DOHH2 (cell line): ENCODE measurements at regions not wholly inside any gene's neighbourhood (a gene's known extent, or its start where the extent isn't known, plus 50 kb on each side); places are given as distances from the start of the nearest gene placed in this dataset.

Experiments used
- H3F3A ChIP-seq: fragments of 200-600 bp; sonication (generic), shearing (Covaris generic); 2 replicates; pipeline ENCODE4 v1.6.0; 2016; ENCODE audit warnings: antibody characterized with exemption, mild to moderate bottlenecking; ENCODE audit not compliant: control insufficient read depth, insufficient read depth
- H3K27ac ChIP-seq: fragments of 200-600 bp; sonication (generic); 2 replicates; pipeline ENCODE4 v1.5.1; 2014; ENCODE audit warnings: low read depth, mild to moderate bottlenecking, low read length, moderate library complexity
- H3K27me3 ChIP-seq: fragments of 200-600 bp; sonication (generic); 2 replicates; pipeline ENCODE4 v1.6.1; 2014; ENCODE audit warnings: mild to moderate bottlenecking, low read length, mixed read lengths; ENCODE audit not compliant: control insufficient read depth
- H3K36me3 ChIP-seq: fragments of 200-600 bp; sonication (generic); 2 replicates; pipeline ENCODE4 v1.6.1; 2014; ENCODE audit warnings: mild to moderate bottlenecking, low read length, moderate library complexity, mixed read lengths; ENCODE audit not compliant: control insufficient read depth
- H3K4me1 ChIP-seq: fragments of 200-600 bp; sonication (generic); 2 replicates; pipeline ENCODE4 v1.6.1; 2014; ENCODE audit warnings: mild to moderate bottlenecking, low read length, mixed read lengths; ENCODE audit not compliant: control insufficient read depth
- H3K4me2 ChIP-seq: fragments of 200-600 bp; sonication (generic); 2 replicates; pipeline ENCODE4 v1.6.0; 2014; ENCODE audit warnings: mild to moderate bottlenecking, low read length, moderate library complexity
- H3K4me3 ChIP-seq: fragments of 200-600 bp; sonication (generic); 2 replicates; pipeline ENCODE4 v1.5.1; 2014; ENCODE audit warnings: mild to moderate bottlenecking, low read length, mixed read lengths
- H3K79me2 ChIP-seq: fragments of 200-600 bp; sonication (generic); 2 replicates; pipeline ENCODE4 v1.6.1; 2014; ENCODE audit warnings: mild to moderate bottlenecking, low read length, mixed read lengths; ENCODE audit not compliant: control insufficient read depth
- H3K9me2 ChIP-seq: fragments of 200-600 bp; sonication (generic); replicated peaks from 2 replicates; pipeline ENCODE4 v1.6.1; 2014; ENCODE audit warnings: mild to moderate bottlenecking, low read length, mixed read lengths; ENCODE audit not compliant: control insufficient read depth
- H3K9me3 ChIP-seq: fragments of 200-600 bp; sonication (generic); 2 replicates; pipeline ENCODE4 v1.6.1; 2014; ENCODE audit warnings: antibody characterized with exemption, low read length, mixed read lengths; ENCODE audit not compliant: control insufficient read depth, insufficient read depth
- H4K20me1 ChIP-seq: fragments of 200-600 bp; sonication (generic); 2 replicates; pipeline ENCODE4 v1.6.0; 2014; ENCODE audit warnings: low read depth, mild to moderate bottlenecking, antibody characterized with exemption, low read length, moderate library complexity; ENCODE audit not compliant: control insufficient read depth, insufficient read depth
- EZH2phosphoT487 ChIP-seq: fragments of 200-600 bp; sonication (generic); IDR thresholded peaks from 2 replicates; pipeline ENCODE4 v1.6.1; 2017; ENCODE audit warnings: borderline replicate concordance, mild to moderate bottlenecking, antibody characterized with exemption, low read length, moderate library complexity, mixed read lengths
- TF ChIP-seq, protein P1 (sequence below): fragments of 200-600 bp; sonication (generic); IDR thresholded peaks from one replicate; pipeline ENCODE4 v1.5.1; 2014; ENCODE audit warnings: antibody characterized with exemption, mild to moderate bottlenecking, low read depth, low read length; ENCODE audit not compliant: poor library complexity, severe bottlenecking

DNA sequence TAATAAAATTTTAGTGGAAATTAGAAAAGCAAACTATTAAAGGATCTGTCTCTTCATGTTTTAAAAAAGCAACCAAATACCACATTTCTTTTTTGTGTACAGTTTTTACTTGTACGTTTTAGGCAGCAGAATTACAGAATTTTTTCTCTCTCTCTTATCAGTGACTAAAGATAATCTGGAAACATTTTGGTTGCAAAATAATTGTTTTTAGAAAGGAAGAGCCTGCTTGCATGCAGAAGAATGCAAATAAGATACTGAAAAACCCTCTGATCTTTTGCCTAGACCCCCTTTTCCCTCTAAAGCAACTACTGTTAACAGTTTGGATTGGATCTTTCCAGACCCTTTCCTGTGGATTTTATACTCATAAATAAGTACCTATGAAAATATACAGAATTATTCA lies 75.9 kb upstream of the SGCD start:
- Histone ChIP-seq H3K27me3 (no peaks in the 10 kb centered on the region), H3K9me3 (no peaks in the 10 kb centered on the region), H3K36me3 (no peaks in the 10 kb centered on the region), H3K79me2 (no peaks in the 10 kb centered on the region), H3K4me3 (no peak overlapping the region), H3K9me2 (no peaks in the 10 kb centered on the region), H3K4me1 (no peaks in the 10 kb centered on the region), H3K27ac (no peak overlapping the region), H3F3A (no peaks in the 10 kb centered on the region), H3K4me2 (no peak overlapping the region), H4K20me1 (no peaks in the 10 kb centered on the region)
- TF ChIP-seq, protein P1, sequence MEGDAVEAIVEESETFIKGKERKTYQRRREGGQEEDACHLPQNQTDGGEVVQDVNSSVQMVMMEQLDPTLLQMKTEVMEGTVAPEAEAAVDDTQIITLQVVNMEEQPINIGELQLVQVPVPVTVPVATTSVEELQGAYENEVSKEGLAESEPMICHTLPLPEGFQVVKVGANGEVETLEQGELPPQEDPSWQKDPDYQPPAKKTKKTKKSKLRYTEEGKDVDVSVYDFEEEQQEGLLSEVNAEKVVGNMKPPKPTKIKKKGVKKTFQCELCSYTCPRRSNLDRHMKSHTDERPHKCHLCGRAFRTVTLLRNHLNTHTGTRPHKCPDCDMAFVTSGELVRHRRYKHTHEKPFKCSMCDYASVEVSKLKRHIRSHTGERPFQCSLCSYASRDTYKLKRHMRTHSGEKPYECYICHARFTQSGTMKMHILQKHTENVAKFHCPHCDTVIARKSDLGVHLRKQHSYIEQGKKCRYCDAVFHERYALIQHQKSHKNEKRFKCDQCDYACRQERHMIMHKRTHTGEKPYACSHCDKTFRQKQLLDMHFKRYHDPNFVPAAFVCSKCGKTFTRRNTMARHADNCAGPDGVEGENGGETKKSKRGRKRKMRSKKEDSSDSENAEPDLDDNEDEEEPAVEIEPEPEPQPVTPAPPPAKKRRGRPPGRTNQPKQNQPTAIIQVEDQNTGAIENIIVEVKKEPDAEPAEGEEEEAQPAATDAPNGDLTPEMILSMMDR, result no peak
- TF ChIP-seq EZH2phosphoT487, result no peak

DNA sequence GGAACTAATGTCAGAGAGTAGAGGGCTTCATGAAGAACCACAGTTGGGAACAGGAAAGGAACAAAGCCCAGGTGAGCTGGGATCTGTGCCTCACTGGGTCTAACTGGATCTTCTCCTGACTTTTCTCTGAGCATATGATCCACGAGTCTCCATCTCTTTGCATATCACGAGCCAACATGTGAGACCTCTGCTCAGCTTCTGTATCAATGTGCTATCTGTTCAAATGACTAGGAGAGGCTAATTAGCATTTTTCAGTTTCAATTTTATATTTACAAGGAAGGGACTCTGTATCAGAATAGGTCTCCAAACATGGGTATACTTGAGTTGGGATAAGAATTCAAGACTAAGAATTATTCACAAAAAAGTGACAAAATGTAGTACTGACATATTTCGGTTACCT lies 73.8 kb upstream of the SGCD start:
- Histone ChIP-seq H3K4me3 (no peak overlapping the region), H3K9me2 (no peaks in the 10 kb centered on the region), H3K9me3 (no peaks in the 10 kb centered on the region), H3K79me2 (no peaks in the 10 kb centered on the region), H3K27ac (no peak overlapping the region), H3K4me1 (no peaks in the 10 kb centered on the region), H3K36me3 (no peaks in the 10 kb centered on the region), H3K27me3 (no peaks in the 10 kb centered on the region), H3K4me2 (no peak overlapping the region), H3F3A (no peaks in the 10 kb centered on the region), H4K20me1 (no peaks in the 10 kb centered on the region)
- TF ChIP-seq, protein P1, result no peak
- no peak for TF ChIP-seq EZH2phosphoT487

DNA sequence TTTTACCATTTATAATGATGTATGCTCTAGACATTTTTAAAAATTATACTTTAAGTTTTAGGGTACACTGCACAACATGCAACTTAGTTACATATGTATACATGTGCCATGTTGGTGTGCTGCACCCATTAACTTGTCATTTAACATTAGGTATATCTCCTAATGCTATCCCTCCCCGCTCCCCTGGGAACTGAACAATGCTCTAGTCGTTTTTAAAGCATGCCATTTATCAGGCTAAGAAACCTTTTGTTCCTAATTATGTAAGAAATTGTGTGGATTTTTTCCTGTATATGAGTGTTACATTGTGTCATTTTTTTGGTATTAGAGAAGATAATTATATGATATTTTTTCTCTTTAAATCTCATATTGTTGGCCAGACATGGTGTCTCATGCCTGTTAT lies 72.8 kb upstream of the SGCD start:
- no peak overlapping the region for H3K4me2 ChIP-seq
- no peaks in the 10 kb centered on the region for H3K36me3 ChIP-seq
- H3K27ac ChIP-seq, result no peak overlapping the region
- no peaks in the 10 kb centered on the region for H4K20me1 ChIP-seq
- H3K9me3 ChIP-seq, result no peaks in the 10 kb centered on the region
- H3K79me2 ChIP-seq, result no peaks in the 10 kb centered on the region
- no peaks in the 10 kb centered on the region for H3K4me1 ChIP-seq
- no peaks in the 10 kb centered on the region for H3K27me3 ChIP-seq
- TF ChIP-seq, protein P1, result no peak
- no peak for TF ChIP-seq EZH2phosphoT487
- H3K9me2 ChIP-seq, result no peaks in the 10 kb centered on the region
- no peaks in the 10 kb centered on the region for H3F3A ChIP-seq
- no peak overlapping the region for H3K4me3 ChIP-seq

DNA sequence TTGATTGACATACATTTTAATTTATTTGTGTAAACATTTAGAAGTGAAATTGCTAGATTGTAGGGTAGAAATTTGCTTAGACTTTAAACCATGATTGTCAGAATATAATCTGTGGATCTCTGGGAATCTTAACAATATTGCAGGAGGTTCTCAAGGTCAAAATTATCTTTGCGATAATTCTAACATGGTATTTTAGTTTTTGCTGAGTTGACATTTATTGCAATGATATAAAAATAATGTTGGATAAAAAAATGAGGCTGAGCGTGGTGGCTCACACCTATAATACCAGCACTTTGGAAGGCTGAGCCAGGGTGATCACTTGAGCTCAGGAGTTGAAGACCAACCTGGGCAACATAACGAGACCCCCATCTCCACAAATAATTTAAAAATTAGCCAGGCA lies 70.3 kb upstream of the SGCD start:
- Histone ChIP-seq H3K9me2 (no peaks in the 10 kb centered on the region), H3K4me3 (no peak overlapping the region), H3K36me3 (no peaks in the 10 kb centered on the region), H3F3A (no peaks in the 10 kb centered on the region), H3K27ac (no peak overlapping the region), H3K79me2 (no peaks in the 10 kb centered on the region), H4K20me1 (no peaks in the 10 kb centered on the region), H3K9me3 (no peaks in the 10 kb centered on the region), H3K4me2 (no peak overlapping the region), H3K27me3 (no peaks in the 10 kb centered on the region), H3K4me1 (no peaks in the 10 kb centered on the region)
- TF ChIP-seq EZH2phosphoT487, result no peak
- TF ChIP-seq, protein P1, result no peak
